ENCODE measurements at regions not wholly inside any gene's neighbourhood (a gene's known extent, or its start where the extent isn't known, plus 50 kb on each side); places are given as distances from the start of the nearest gene placed in this dataset.

GRCh38 chr12:45591635-45592034, 137.9 kb upstream of the ARID2 start:
- TF ChIP-seq ZNF558 (tag by site-specific recombination; IDR thresholded peaks at IDR 0.05) (no peak), REST (tag by site-specific recombination; IDR thresholded peaks at IDR 0.05) (no peak), ZBTB17 (tag by site-specific recombination; IDR thresholded peaks at IDR 0.05) (no peak), CTCF (tag by site-specific recombination; IDR thresholded peaks at IDR 0.05) (no peak)

Measured in HEK293 (cell line).